Endodermal cell (in vitro differentiated cells): ENCODE measurements at regions not wholly inside any gene's neighbourhood (a gene's known extent, or its start where the extent isn't known, plus 50 kb on each side); places are given as distances from the start of the nearest gene placed in this dataset.

Experiments used
- DNase-seq: peaks from one replicate; pipeline ENCODE4 v3.0.0-alpha.2; 2017
- H3K27ac ChIP-seq: 2 replicates; pipeline ENCODE4 v1.5.1; 2013; ENCODE audit warnings: mild to moderate bottlenecking, low read depth, low read length, moderate library complexity
- H3K27me3 ChIP-seq: 2 replicates; pipeline ENCODE4 v1.6.1; 2013; ENCODE audit warnings: mild to moderate bottlenecking, low read length, moderate library complexity; ENCODE audit not compliant: insufficient read depth, control insufficient read depth, poor library complexity, severe bottlenecking
- H3K36me3 ChIP-seq: 2 replicates; pipeline ENCODE4 v1.7.0; 2013; ENCODE audit warnings: mild to moderate bottlenecking, low read length, moderate library complexity; ENCODE audit not compliant: control insufficient read depth, insufficient read depth
- H3K4me1 ChIP-seq: one replicate; pipeline ENCODE4 v1.7.0; 2013; ENCODE audit warnings: low read length; ENCODE audit not compliant: control insufficient read depth, insufficient read depth
- H3K4me3 ChIP-seq: 2 replicates; pipeline ENCODE4 v1.5.1; 2013; ENCODE audit warnings: mild to moderate bottlenecking, low read length, moderate library complexity
- H3K9ac ChIP-seq: 2 replicates; pipeline ENCODE4 v1.6.1; 2013; ENCODE audit warnings: mild to moderate bottlenecking, low read length, moderate library complexity; ENCODE audit not compliant: poor library complexity, severe bottlenecking; ENCODE audit errors: extremely low read depth
- H3K9me3 ChIP-seq: 2 replicates; pipeline ENCODE4 v1.6.1; 2013; ENCODE audit warnings: mild to moderate bottlenecking, low read length, moderate library complexity; ENCODE audit not compliant: control insufficient read depth
- H3K27ac Mint-ChIP-seq: 2 replicates; pipeline ENCODE4 v1.8.0; 2020; ENCODE audit warnings: mixed read lengths
- H3K27me3 Mint-ChIP-seq: 2 replicates; pipeline ENCODE4 v1.8.0; 2021; ENCODE audit warnings: mild to moderate bottlenecking, mixed read lengths; ENCODE audit not compliant: insufficient read depth
- H3K36me3 Mint-ChIP-seq: 2 replicates; pipeline ENCODE4 v1.8.0; 2020; ENCODE audit warnings: low read depth, mixed read lengths
- H3K4me1 Mint-ChIP-seq: 2 replicates; pipeline ENCODE4 v1.8.0; 2020; ENCODE audit warnings: mixed read lengths
- H3K4me3 Mint-ChIP-seq: 2 replicates; pipeline ENCODE4 v1.8.0; 2020; ENCODE audit warnings: mild to moderate bottlenecking, moderate library complexity, mixed read lengths
- H3K9me3 Mint-ChIP-seq: 2 replicates; pipeline ENCODE4 v1.8.0; 2020; ENCODE audit warnings: mild to moderate bottlenecking, mixed read lengths
- WGBS, 2 experiments: methylation state at CpG; one replicate each; pipeline versions ENCODE4 v1.1.5 to v1.1.7; 2013; ENCODE audit warnings: missing lambda C conversion rate in 2 of 2, mixed read lengths in 1 of 2; ENCODE audit not compliant: insufficient coverage in 1 of 2, insufficient read length in 1 of 2; 5-methylcytosine and 5-hydroxymethylcytosine counted together
- TF ChIP-seq, protein P1 (sequence below): fragments of 200-600 bp; sonication (generic); conservative IDR thresholded peaks from 2 replicates; pipeline ENCODE4 v1.5.0; 2021; ENCODE audit warnings: antibody characterized with exemption, mild to moderate bottlenecking

DNA sequence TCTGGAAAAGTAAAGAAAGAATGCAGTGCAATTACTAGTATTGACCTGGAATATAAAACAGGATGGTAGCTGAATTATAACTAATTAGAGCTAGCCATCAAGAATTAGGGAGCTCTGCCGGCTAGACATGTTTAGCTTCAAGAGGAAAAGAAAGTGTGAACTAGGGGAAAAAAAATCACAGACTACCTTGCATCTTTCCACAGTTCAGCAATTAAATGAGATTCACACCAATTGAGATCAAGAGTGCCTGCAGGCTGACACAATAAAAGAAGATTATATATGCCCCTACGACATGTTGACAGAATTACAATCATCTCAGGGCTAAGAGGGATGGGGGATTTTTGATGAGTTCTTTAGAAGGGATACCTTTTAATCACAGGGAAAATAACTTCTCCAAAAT, 303.3 kb upstream of the CELF2 start:
- no peak overlapping the region for H3K4me3 ChIP-seq
- H3K27ac ChIP-seq = no peak overlapping the region
- 83 to 92% methylated on average over 1 to 2 of the region's 2 CpGs for WGBS, 2 experiments
- no peaks in the 10 kb centered on the region for H3K36me3 ChIP-seq
- H3K4me1 ChIP-seq = no peaks in the 10 kb centered on the region
- H3K9ac ChIP-seq = no peak overlapping the region
- Mint-ChIP-seq H3K4me3 (no peak overlapping the region), H3K27me3 (no peaks in the 10 kb centered on the region), H3K27ac (no peak overlapping the region), H3K36me3 (no peaks in the 10 kb centered on the region), H3K9me3 (no peaks in the 10 kb centered on the region), H3K4me1 (peaks cover 5% of the 10 kb centered on the region)
- H3K27me3 ChIP-seq = no peaks in the 10 kb centered on the region
- no peaks in the 10 kb centered on the region for H3K9me3 ChIP-seq
- no peak for DNase-seq
- TF ChIP-seq, protein P1, sequence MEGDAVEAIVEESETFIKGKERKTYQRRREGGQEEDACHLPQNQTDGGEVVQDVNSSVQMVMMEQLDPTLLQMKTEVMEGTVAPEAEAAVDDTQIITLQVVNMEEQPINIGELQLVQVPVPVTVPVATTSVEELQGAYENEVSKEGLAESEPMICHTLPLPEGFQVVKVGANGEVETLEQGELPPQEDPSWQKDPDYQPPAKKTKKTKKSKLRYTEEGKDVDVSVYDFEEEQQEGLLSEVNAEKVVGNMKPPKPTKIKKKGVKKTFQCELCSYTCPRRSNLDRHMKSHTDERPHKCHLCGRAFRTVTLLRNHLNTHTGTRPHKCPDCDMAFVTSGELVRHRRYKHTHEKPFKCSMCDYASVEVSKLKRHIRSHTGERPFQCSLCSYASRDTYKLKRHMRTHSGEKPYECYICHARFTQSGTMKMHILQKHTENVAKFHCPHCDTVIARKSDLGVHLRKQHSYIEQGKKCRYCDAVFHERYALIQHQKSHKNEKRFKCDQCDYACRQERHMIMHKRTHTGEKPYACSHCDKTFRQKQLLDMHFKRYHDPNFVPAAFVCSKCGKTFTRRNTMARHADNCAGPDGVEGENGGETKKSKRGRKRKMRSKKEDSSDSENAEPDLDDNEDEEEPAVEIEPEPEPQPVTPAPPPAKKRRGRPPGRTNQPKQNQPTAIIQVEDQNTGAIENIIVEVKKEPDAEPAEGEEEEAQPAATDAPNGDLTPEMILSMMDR = no peak

DNA sequence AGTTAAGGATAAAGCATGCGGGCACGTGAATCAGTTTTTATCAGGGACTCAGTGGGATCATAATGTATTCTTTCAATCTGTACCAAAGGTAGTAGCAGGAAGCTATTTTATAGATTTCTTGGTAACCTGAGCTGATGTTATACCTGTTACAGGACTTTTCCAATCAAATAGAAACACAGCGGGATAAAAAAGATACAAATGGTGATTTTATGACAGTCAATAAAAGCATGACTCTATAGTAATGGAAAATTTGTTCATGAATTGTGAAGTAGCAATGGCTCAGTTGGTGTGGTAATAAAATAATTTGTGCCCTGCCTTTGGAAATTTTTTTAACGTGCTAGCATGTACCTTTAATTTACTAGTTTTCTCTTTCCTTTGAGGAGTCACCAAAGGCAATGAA, 300.7 kb upstream of the CELF2 start:
- Histone ChIP-seq H3K27me3 (no peaks in the 10 kb centered on the region), H3K4me1 (no peaks in the 10 kb centered on the region), H3K27ac (no peak overlapping the region), H3K9me3 (no peaks in the 10 kb centered on the region), H3K36me3 (no peaks in the 10 kb centered on the region), H3K4me3 (no peak overlapping the region), H3K9ac (no peak overlapping the region)
- TF ChIP-seq, protein P1 = no peak
- Mint-ChIP-seq H3K27ac (no peak overlapping the region), H3K36me3 (no peaks in the 10 kb centered on the region), H3K27me3 (no peaks in the 10 kb centered on the region), H3K4me1 (no peaks in the 10 kb centered on the region), H3K4me3 (no peak overlapping the region), H3K9me3 (no peaks in the 10 kb centered on the region)
- DNase-seq = no peak
- 94 to 99% methylated on average over 4 of the region's 4 CpGs for WGBS, 2 experiments

DNA sequence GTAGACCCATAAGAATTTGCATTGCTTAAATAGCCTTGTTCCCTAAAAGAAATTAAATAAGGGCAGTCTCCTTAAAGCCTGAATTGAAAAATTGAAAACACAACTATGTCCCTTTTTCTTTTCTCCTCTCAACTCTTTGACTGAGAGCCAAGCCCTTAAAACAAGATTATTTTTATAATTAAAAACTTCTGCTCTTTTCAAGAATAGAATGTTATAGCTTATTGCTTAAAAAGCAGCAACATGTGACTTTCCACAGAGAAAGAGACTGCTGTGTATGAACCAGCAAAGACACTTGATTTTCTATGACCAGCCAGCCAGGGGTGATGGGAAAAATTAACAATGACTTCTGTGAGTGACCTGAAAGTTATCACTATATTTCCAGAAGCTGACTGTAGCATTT, 295.2 kb upstream of the CELF2 start:
- no peaks in the 10 kb centered on the region for H3K27me3 Mint-ChIP-seq
- TF ChIP-seq, protein P1 = no peak
- H3K4me1 ChIP-seq = no peaks in the 10 kb centered on the region
- H3K27ac Mint-ChIP-seq = no peak overlapping the region
- H3K27ac ChIP-seq = no peak overlapping the region
- no peaks in the 10 kb centered on the region for H3K4me1 Mint-ChIP-seq
- no peaks in the 10 kb centered on the region for H3K27me3 ChIP-seq
- no peak overlapping the region for H3K4me3 ChIP-seq
- H3K9me3 ChIP-seq = no peaks in the 10 kb centered on the region
- DNase-seq = no peak
- H3K9me3 Mint-ChIP-seq = no peaks in the 10 kb centered on the region
- no peaks in the 10 kb centered on the region for H3K36me3 ChIP-seq
- H3K36me3 Mint-ChIP-seq = no peaks in the 10 kb centered on the region
- no peak overlapping the region for H3K4me3 Mint-ChIP-seq
- H3K9ac ChIP-seq = no peak overlapping the region
